Endodermal cell (in vitro differentiated cells): ENCODE measurements at regions not wholly inside any gene's neighbourhood (a gene's known extent, or its start where the extent isn't known, plus 50 kb on each side); places are given as distances from the start of the nearest gene placed in this dataset.

Experiments used
- DNase-seq: peaks from one replicate; pipeline ENCODE4 v3.0.0-alpha.2; 2017
- H3K27ac ChIP-seq: 2 replicates; pipeline ENCODE4 v1.5.1; 2013; ENCODE audit warnings: mild to moderate bottlenecking, low read depth, low read length, moderate library complexity
- H3K27me3 ChIP-seq: 2 replicates; pipeline ENCODE4 v1.6.1; 2013; ENCODE audit warnings: mild to moderate bottlenecking, low read length, moderate library complexity; ENCODE audit not compliant: insufficient read depth, control insufficient read depth, poor library complexity, severe bottlenecking
- H3K36me3 ChIP-seq: 2 replicates; pipeline ENCODE4 v1.7.0; 2013; ENCODE audit warnings: mild to moderate bottlenecking, low read length, moderate library complexity; ENCODE audit not compliant: control insufficient read depth, insufficient read depth
- H3K4me1 ChIP-seq: one replicate; pipeline ENCODE4 v1.7.0; 2013; ENCODE audit warnings: low read length; ENCODE audit not compliant: control insufficient read depth, insufficient read depth
- H3K4me3 ChIP-seq: 2 replicates; pipeline ENCODE4 v1.5.1; 2013; ENCODE audit warnings: mild to moderate bottlenecking, low read length, moderate library complexity
- H3K9ac ChIP-seq: 2 replicates; pipeline ENCODE4 v1.6.1; 2013; ENCODE audit warnings: mild to moderate bottlenecking, low read length, moderate library complexity; ENCODE audit not compliant: poor library complexity, severe bottlenecking; ENCODE audit errors: extremely low read depth
- H3K9me3 ChIP-seq: 2 replicates; pipeline ENCODE4 v1.6.1; 2013; ENCODE audit warnings: mild to moderate bottlenecking, low read length, moderate library complexity; ENCODE audit not compliant: control insufficient read depth
- H3K27ac Mint-ChIP-seq: 2 replicates; pipeline ENCODE4 v1.8.0; 2020; ENCODE audit warnings: mixed read lengths
- H3K27me3 Mint-ChIP-seq: 2 replicates; pipeline ENCODE4 v1.8.0; 2021; ENCODE audit warnings: mild to moderate bottlenecking, mixed read lengths; ENCODE audit not compliant: insufficient read depth
- H3K36me3 Mint-ChIP-seq: 2 replicates; pipeline ENCODE4 v1.8.0; 2020; ENCODE audit warnings: low read depth, mixed read lengths
- H3K4me1 Mint-ChIP-seq: 2 replicates; pipeline ENCODE4 v1.8.0; 2020; ENCODE audit warnings: mixed read lengths
- H3K4me3 Mint-ChIP-seq: 2 replicates; pipeline ENCODE4 v1.8.0; 2020; ENCODE audit warnings: mild to moderate bottlenecking, moderate library complexity, mixed read lengths
- H3K9me3 Mint-ChIP-seq: 2 replicates; pipeline ENCODE4 v1.8.0; 2020; ENCODE audit warnings: mild to moderate bottlenecking, mixed read lengths
- WGBS, 2 experiments: methylation state at CpG; one replicate each; pipeline versions ENCODE4 v1.1.5 to v1.1.7; 2013; ENCODE audit warnings: missing lambda C conversion rate in 2 of 2, mixed read lengths in 1 of 2; ENCODE audit not compliant: insufficient coverage in 1 of 2, insufficient read length in 1 of 2; 5-methylcytosine and 5-hydroxymethylcytosine counted together
- TF ChIP-seq, protein P1 (sequence below): fragments of 200-600 bp; sonication (generic); conservative IDR thresholded peaks from 2 replicates; pipeline ENCODE4 v1.5.0; 2021; ENCODE audit warnings: antibody characterized with exemption, mild to moderate bottlenecking

DNA sequence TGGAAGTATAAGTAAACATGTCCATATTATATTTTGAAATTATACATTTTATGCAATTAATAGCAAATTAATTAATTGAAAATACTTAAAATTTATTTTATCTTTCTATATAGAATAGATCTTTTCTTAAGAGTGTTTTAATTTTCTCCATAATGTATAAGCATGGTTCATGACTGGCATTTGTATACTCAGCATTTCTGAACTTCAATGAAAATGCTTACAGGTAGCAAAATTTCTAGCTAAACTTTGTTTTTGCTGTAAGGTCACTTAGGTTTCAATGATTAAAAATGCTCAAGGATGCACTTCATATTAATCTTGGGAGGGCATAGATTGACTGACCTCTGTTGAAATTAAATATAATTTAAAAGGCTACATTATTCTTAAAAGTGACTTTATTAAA, 1108.1 kb downstream of the BRINP3 start:
- no peak for DNase-seq
- TF ChIP-seq, protein P1, sequence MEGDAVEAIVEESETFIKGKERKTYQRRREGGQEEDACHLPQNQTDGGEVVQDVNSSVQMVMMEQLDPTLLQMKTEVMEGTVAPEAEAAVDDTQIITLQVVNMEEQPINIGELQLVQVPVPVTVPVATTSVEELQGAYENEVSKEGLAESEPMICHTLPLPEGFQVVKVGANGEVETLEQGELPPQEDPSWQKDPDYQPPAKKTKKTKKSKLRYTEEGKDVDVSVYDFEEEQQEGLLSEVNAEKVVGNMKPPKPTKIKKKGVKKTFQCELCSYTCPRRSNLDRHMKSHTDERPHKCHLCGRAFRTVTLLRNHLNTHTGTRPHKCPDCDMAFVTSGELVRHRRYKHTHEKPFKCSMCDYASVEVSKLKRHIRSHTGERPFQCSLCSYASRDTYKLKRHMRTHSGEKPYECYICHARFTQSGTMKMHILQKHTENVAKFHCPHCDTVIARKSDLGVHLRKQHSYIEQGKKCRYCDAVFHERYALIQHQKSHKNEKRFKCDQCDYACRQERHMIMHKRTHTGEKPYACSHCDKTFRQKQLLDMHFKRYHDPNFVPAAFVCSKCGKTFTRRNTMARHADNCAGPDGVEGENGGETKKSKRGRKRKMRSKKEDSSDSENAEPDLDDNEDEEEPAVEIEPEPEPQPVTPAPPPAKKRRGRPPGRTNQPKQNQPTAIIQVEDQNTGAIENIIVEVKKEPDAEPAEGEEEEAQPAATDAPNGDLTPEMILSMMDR = no peak
- Mint-ChIP-seq H3K36me3 (no peaks in the 10 kb centered on the region), H3K27me3 (no peaks in the 10 kb centered on the region), H3K9me3 (no peaks in the 10 kb centered on the region), H3K4me1 (no peaks in the 10 kb centered on the region), H3K27ac (no peak overlapping the region), H3K4me3 (no peak overlapping the region)
- Histone ChIP-seq H3K4me3 (no peak overlapping the region), H3K9me3 (no peaks in the 10 kb centered on the region), H3K4me1 (no peaks in the 10 kb centered on the region), H3K27me3 (no peaks in the 10 kb centered on the region), H3K36me3 (no peaks in the 10 kb centered on the region), H3K27ac (no peak overlapping the region), H3K9ac (no peak overlapping the region)

DNA sequence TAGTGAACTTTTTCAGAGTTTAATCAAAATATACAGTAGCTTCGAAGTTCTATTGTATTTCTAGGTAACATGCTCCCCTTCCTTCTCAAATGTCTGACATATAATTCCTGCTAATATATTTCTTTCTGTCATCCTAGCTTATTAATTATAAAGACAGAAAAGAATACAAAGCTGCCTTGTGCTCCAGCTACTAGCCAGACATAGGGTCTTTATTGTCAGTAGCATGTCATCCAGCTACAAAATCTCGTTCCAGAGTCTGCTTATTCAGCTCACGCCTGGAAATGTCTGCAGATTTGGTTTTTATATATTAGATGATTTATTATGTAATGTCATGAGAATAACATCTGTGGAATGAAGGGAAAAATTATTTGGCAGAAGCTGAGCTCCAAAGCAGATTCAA, 1102.8 kb downstream of the BRINP3 start:
- Histone ChIP-seq H3K9me3 (no peaks in the 10 kb centered on the region), H3K4me3 (no peak overlapping the region), H3K27ac (no peak overlapping the region), H3K9ac (no peak overlapping the region), H3K27me3 (no peaks in the 10 kb centered on the region), H3K4me1 (no peaks in the 10 kb centered on the region), H3K36me3 (no peaks in the 10 kb centered on the region)
- TF ChIP-seq, protein P1 = no peak
- no peaks in the 10 kb centered on the region for H3K36me3 Mint-ChIP-seq
- DNase-seq = no peak
- no peaks in the 10 kb centered on the region for H3K27me3 Mint-ChIP-seq
- no peaks in the 10 kb centered on the region for H3K4me1 Mint-ChIP-seq
- no peak overlapping the region for H3K27ac Mint-ChIP-seq
- H3K9me3 Mint-ChIP-seq = peaks cover 9% of the 10 kb centered on the region
- no peak overlapping the region for H3K4me3 Mint-ChIP-seq
- WGBS, 2 experiments = 79 to 96% methylated on average over 3 of the region's 3 CpGs

DNA sequence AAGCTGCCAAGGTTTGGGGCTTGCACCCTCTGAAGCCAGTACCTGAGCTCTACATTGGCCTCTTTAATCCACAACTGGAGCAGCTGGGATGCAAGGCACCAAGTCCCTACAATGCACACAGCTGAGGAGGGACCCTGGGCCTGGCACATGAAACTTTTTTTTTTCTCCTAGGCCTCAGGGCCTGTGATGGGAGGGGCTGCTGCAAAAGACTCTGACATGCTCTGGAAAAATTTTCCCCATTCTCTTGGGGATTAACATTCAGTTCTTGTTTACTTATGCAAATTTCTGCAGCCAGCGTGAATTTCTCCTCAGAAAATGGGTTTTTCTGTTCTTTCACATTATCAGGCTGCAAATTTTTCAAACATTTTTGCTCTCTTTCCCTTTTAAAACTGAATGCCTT, 1072.2 kb downstream of the BRINP3 start:
- Mint-ChIP-seq H3K9me3 (peaks cover 14% of the 10 kb centered on the region), H3K4me1 (peaks cover 7% of the 10 kb centered on the region), H3K27me3 (no peaks in the 10 kb centered on the region), H3K4me3 (no peak overlapping the region), H3K36me3 (peaks cover 2% of the 10 kb centered on the region), H3K27ac (no peak overlapping the region)
- no peaks in the 10 kb centered on the region for H3K9me3 ChIP-seq
- H3K27me3 ChIP-seq = no peaks in the 10 kb centered on the region
- no peak overlapping the region for H3K4me3 ChIP-seq
- no peak overlapping the region for H3K27ac ChIP-seq
- no peaks in the 10 kb centered on the region for H3K36me3 ChIP-seq
- H3K4me1 ChIP-seq = no peaks in the 10 kb centered on the region
- peak; percentile 49 for DNase-seq
- WGBS, 2 experiments = 44 to 70% methylated on average over 1 of the region's 1 CpG
- TF ChIP-seq, protein P1 = no peak
- no peak overlapping the region for H3K9ac ChIP-seq
